NCI-H128 (cell line): ENCODE measurements at regions not wholly inside any gene's neighbourhood (a gene's known extent, or its start where the extent isn't known, plus 50 kb on each side); places are given as distances from the start of the nearest gene placed in this dataset.

Source experiments
- DNase-seq: peaks from one replicate; lab custom pipeline; 2025; ENCODE audit not compliant: unreplicated experiment; lab: John Stamatoyannopoulos, UW

- no peak for DNase-seq
These were observed 173.7 kb downstream of the PABPC4L start for GRCh38 chr4:134027931-134028330.

GRCh38 chr4:134024251-134024650, 177.3 kb downstream of the PABPC4L start:
- DNase-seq, result no peak

- no peak for DNase-seq
These were observed 181.9 kb downstream of the PABPC4L start for GRCh38 chr4:134019657-134020056.

- no peak for DNase-seq
These were observed 182.7 kb downstream of the PABPC4L start for GRCh38 chr4:134018846-134019245.

GRCh38 chr4:134001057-134001456, 200.5 kb downstream of the PABPC4L start:
- no peak for DNase-seq

- DNase-seq, result no peak
These were observed 204.2 kb downstream of the PABPC4L start for GRCh38 chr4:133997436-133997835.

GRCh38 chr4:133996431-133997121, 205.0 kb downstream of the PABPC4L start:
- DNase-seq, result no peak

GRCh38 chr4:133995243-133995960, 206.2 kb downstream of the PABPC4L start:
- DNase-seq, result no peak

- no peak for DNase-seq
These were observed 218.9 kb downstream of the PABPC4L start for GRCh38 chr4:133982533-133983224.

GRCh38 chr4:133981327-133981726, 220.3 kb downstream of the PABPC4L start:
- DNase-seq, result no peak

- no peak for DNase-seq
These were observed 229.0 kb downstream of the PABPC4L start for GRCh38 chr4:133972586-133972985.

- no peak for DNase-seq
These were observed 232.3 kb downstream of the PABPC4L start for GRCh38 chr4:133969202-133969848.

GRCh38 chr4:133968174-133968573, 233.4 kb downstream of the PABPC4L start:
- DNase-seq, result no peak

- no peak for DNase-seq
These were observed 240.6 kb downstream of the PABPC4L start for GRCh38 chr4:133960975-133961374.

GRCh38 chr4:133943081-133943480, 258.5 kb downstream of the PABPC4L start:
- DNase-seq, result no peak

GRCh38 chr4:133938061-133938460, 263.5 kb downstream of the PABPC4L start:
- DNase-seq, result no peak

GRCh38 chr4:133929531-133930239, 271.9 kb downstream of the PABPC4L start:
- no peak for DNase-seq

- no peak for DNase-seq
These were observed 280.1 kb downstream of the PABPC4L start for GRCh38 chr4:133921280-133922195.

- DNase-seq, result no peak
These were observed 281.4 kb downstream of the PABPC4L start for GRCh38 chr4:133920236-133920635.

GRCh38 chr4:133910165-133910564, 291.4 kb downstream of the PABPC4L start:
- DNase-seq, result no peak
